Small intestine (tissue), 7 donors: ENCODE measurements at regions not wholly inside any gene's neighbourhood (a gene's known extent, or its start where the extent isn't known, plus 50 kb on each side); places are given as distances from the start of the nearest gene placed in this dataset.
"Not testable (repeated sequence)": the region's sequence is repeated elsewhere in the genome, so short reads cannot be mapped to it uniquely, and the experiment has no call there.

Experiments used
- DNase-seq, 2 donors: peaks; one replicate each; pipeline versions ENCODE4 v3.0.0 to v3.0.0-alpha.2; 2013
- FAIRE-seq: peaks from 2 replicates; lab custom pipeline; 2012; peaks lifted over from hg19 to GRCh38; lab: Jason Lieb, UNC
- H3K27ac ChIP-seq, 3 donors: one replicate each; pipeline ENCODE4 v1.5.1; 2013; ENCODE audit warnings: low read length in 2 of 3, mild to moderate bottlenecking in 2 of 3, control low read depth in 1 of 3, inconsistent platforms in 1 of 3, low read depth in 1 of 3, moderate library complexity in 1 of 3
- H3K27me3 ChIP-seq, 3 donors: one replicate each; pipeline ENCODE4 v1.6.1; 2013; ENCODE audit warnings: low read length in 3 of 3, inconsistent platforms in 1 of 3; ENCODE audit not compliant: control insufficient read depth in 3 of 3, insufficient read depth in 3 of 3
- H3K36me3 ChIP-seq, 3 donors: one replicate each; pipeline ENCODE4 v1.6.1; 2013; ENCODE audit warnings: low read length in 3 of 3, inconsistent platforms in 1 of 3, low read depth in 1 of 3, mild to moderate bottlenecking in 1 of 3, moderate library complexity in 1 of 3; ENCODE audit not compliant: control insufficient read depth in 3 of 3, insufficient read depth in 2 of 3
- H3K4me1 ChIP-seq, 3 donors: one replicate each; pipeline ENCODE4 v1.6.1; 2013; ENCODE audit warnings: low read length in 2 of 3, inconsistent platforms in 1 of 3, low read depth in 1 of 3, mild to moderate bottlenecking in 1 of 3, moderate library complexity in 1 of 3; ENCODE audit not compliant: control insufficient read depth in 3 of 3, insufficient read depth in 2 of 3
- H3K4me3 ChIP-seq, 3 donors: one replicate each; pipeline ENCODE4 v1.5.1; 2013; ENCODE audit warnings: low read length in 3 of 3, control low read depth in 1 of 3, inconsistent platforms in 1 of 3, low read depth in 1 of 3, mild to moderate bottlenecking in 1 of 3, moderate library complexity in 1 of 3
- H3K9me3 ChIP-seq, 2 donors: one replicate each; pipeline ENCODE4 v1.6.1; 2013; ENCODE audit warnings: low read depth in 1 of 2, low read length in 1 of 2; ENCODE audit not compliant: control insufficient read depth in 2 of 2, insufficient read depth in 1 of 2
- WGBS, 3 donors: extraction: QIAGEN DNeasy Blood & Tissue Kit; methylation state at CpG; one replicate each; pipeline ENCODE4 v1.1.7; 2013; 5-methylcytosine and 5-hydroxymethylcytosine counted together
- donor health status: healthy with polysubstance abuse.
- donor health status: control.
- donor health status: control.
- donor health status: Bipolar disorder and iron deficiency.
- donor health status: healthy.

DNA sequence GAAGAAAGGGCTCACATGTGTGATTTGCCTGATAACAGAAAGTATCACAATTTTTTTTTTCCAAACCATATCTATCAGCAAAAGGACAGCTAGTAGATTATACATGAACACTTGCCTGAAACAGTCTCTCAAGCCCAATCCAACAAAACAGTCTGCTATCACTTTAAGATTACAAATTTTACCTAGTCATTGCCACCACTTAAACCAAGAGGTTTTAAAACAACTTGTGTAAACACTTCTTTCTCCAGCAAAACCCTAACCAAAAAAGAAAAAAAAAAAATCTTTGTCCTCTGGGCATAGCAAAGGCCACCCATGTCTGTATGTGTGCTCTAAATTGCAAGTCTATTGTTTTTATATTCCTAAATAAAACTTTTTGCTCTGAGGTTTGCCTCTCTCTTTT is 1568.4 kb downstream of the GRIK2 start:
- Histone ChIP-seq H3K4me3 (no peak overlapping the region), H3K27me3 (no peaks in the 10 kb centered on the region), H3K36me3 (no peaks in the 10 kb centered on the region), H3K27ac (no peak overlapping the region), H3K9me3 (no peaks in the 10 kb centered on the region), H3K4me1 (no peaks in the 10 kb centered on the region)
- DNase-seq (no peak), FAIRE-seq (no peak)

- H3K27me3 ChIP-seq = no peaks in the 10 kb centered on the region
- no peak for FAIRE-seq
- WGBS, 3 donors = 45 to 58% (median 53%) methylated on average over 3 of the region's 3 CpGs
Measured at GRCh38 chr6:102950967-102951366, 1557.5 kb downstream of the GRIK2 start.

GRCh38 chr6:102944475-102944874 is 1551.0 kb downstream of the GRIK2 start:
- Histone ChIP-seq H3K27ac (no peak overlapping the region), H3K27me3 (no peaks in the 10 kb centered on the region), H3K36me3 (no peaks in the 10 kb centered on the region), H3K4me3 (no peak overlapping the region), H3K4me1 (no peaks in the 10 kb centered on the region), H3K9me3 (no peaks in the 10 kb centered on the region)
- DNase-seq (no peak), FAIRE-seq (no peak)
- 50 to 72% (median 57%) methylated on average over 1 of the region's 1 CpG for WGBS, 3 donors

More at GRCh38 chr6:102950967-102951366, 1557.5 kb downstream of the GRIK2 start:
- no peak for DNase-seq
- no peaks in the 10 kb centered on the region for H3K9me3 ChIP-seq
- no peaks in the 10 kb centered on the region for H3K36me3 ChIP-seq
- H3K27ac ChIP-seq = no peak overlapping the region
- no peaks in the 10 kb centered on the region for H3K4me1 ChIP-seq
- H3K4me3 ChIP-seq = no peak overlapping the region

DNA sequence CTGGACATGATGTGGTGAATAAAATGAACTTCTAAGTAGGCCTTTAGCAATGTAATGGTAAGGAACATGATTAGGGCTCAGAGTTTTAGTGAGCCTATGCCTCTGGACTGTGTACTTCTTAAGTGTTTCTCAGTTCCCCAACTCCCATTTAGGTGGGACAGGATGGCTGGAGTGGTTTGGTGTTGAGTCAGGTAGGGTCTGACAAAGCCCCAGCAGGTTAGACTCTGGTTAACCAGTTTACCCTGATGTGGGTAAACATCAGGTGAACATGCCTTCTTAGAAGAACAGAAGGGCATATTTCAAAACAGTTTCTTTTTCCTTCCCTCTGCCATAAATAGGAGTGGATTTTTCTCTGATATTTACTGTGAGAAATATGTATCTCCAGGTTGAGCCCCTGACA is 1548.7 kb downstream of the GRIK2 start:
- no peak for DNase-seq
- no peak for FAIRE-seq
- Histone ChIP-seq H3K9me3 (no peaks in the 10 kb centered on the region), H3K36me3 (no peaks in the 10 kb centered on the region), H3K4me3 (no peak overlapping the region), H3K27ac (no peak overlapping the region), H3K27me3 (no peaks in the 10 kb centered on the region), H3K4me1 (no peaks in the 10 kb centered on the region)

DNA sequence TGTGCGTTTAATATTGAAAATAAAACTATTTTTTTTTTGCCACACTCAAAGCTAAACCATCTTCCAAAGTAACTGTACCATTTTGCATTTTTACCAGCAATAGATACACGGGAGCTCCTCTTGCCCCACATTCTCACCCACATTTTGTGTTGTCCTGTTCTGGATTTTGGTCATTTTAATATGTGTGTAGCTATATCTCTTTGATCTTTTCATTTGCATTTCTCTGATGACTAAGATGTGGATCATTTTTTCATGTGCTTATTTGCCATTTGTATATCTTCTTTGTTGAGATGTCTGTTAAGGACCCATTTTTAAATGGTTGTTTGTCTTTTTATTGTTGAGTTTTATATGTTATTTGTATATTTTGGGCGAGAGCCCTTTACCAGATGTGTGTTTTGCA is 1543.5 kb downstream of the GRIK2 start:
- Histone ChIP-seq H3K4me1 (no peaks in the 10 kb centered on the region), H3K27ac (no peak overlapping the region), H3K9me3 (no peaks in the 10 kb centered on the region), H3K4me3 (no peak overlapping the region), H3K27me3 (no peaks in the 10 kb centered on the region), H3K36me3 (no peaks in the 10 kb centered on the region)
- FAIRE-seq = no peak
- DNase-seq = no peak
- 45 to 62% (median 53%) methylated on average over 3 of the region's 3 CpGs for WGBS, 3 donors

DNA sequence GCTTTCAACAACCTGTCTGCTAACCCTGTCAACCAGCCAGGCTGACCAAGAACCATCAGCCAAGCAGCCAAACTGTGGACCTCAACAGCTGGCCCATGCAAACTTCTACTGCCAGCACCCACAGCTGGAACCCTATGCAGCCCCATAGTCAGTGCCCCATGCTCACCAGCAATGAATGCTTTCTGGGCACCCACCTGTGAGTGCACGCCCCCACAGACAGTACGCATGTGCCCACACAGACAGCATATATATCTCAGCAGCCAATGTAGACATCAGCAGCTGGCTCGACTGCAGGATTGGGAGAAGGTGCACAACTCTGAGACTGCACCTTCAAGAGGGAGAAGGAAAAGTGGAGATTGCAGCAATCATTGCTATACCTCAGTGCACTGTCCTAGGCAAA is 1534.6 kb downstream of the GRIK2 start:
- Histone ChIP-seq H3K27ac (no peak overlapping the region), H3K36me3 (no peaks in the 10 kb centered on the region), H3K9me3 (no peaks in the 10 kb centered on the region), H3K4me1 (no peaks in the 10 kb centered on the region), H3K4me3 (no peak overlapping the region), H3K27me3 (no peaks in the 10 kb centered on the region)
- no peak for FAIRE-seq
- no peak for DNase-seq
- WGBS, 3 donors = 86 to 96% (median 91%) methylated on average over 3 of the region's 3 CpGs

GRCh38 chr6:102918161-102918560 is 1524.7 kb downstream of the GRIK2 start:
- 41 to 59% (median 51%) methylated on average over 6 of the region's 6 CpGs for WGBS, 3 donors
- Histone ChIP-seq H3K9me3 (no peaks in the 10 kb centered on the region), H3K27me3 (no peaks in the 10 kb centered on the region), H3K27ac (no peak overlapping the region), H3K4me3 (no peak overlapping the region), H3K4me1 (no peaks in the 10 kb centered on the region), H3K36me3 (no peaks in the 10 kb centered on the region)
- peak in 1 of 2 donors; percentile 11 for DNase-seq
- no peak for FAIRE-seq

GRCh38 chr6:102911571-102911970 is 1518.1 kb downstream of the GRIK2 start:
- Histone ChIP-seq H3K27ac (no peak overlapping the region), H3K36me3 (no peaks in the 10 kb centered on the region), H3K4me3 (no peak overlapping the region), H3K4me1 (no peaks in the 10 kb centered on the region), H3K9me3 (peaks cover 0 to 4% of the 10 kb centered on the region in 2 donors), H3K27me3 (no peaks in the 10 kb centered on the region)
- DNase-seq = no peak
- FAIRE-seq = no peak

GRCh38 chr6:102910701-102911139 is 1517.2 kb downstream of the GRIK2 start:
- FAIRE-seq, H3K9me3 ChIP-seq, H3K4me3 ChIP-seq, H3K27me3 ChIP-seq, H3K4me1 ChIP-seq, H3K36me3 ChIP-seq, H3K27ac ChIP-seq, DNase-seq: not testable (repeated sequence)
- 95 to 97% (median 96%) methylated on average over 21 to 38 of the region's 38 CpGs for WGBS, 3 donors
